H1 (cell line): ENCODE measurements at regions not wholly inside any gene's neighbourhood (a gene's known extent, or its start where the extent isn't known, plus 50 kb on each side); places are given as distances from the start of the nearest gene placed in this dataset.
A peak's percentile ranks its signal among the peaks of the same experiment; 100 is the strongest.

Source experiments
- CTCF ChIA-PET: fragments of 300-600 bp; sonication (Branson Sonifier 250); formaldehyde crosslinking; loops from one replicate; lab custom pipeline; 2021; ENCODE audit not compliant: partially characterized antibody; lab: Charles Lee
- POLR2A ChIA-PET: fragments of 300-600 bp; sonication (Branson Sonifier 250); formaldehyde crosslinking; loops from one replicate; lab custom pipeline; 2021; ENCODE audit warnings: inconsistent platforms; ENCODE audit not compliant: partially characterized antibody; lab: Charles Lee
- DNase-seq, 2 experiments: peaks; one replicate each; pipeline versions ENCODE4 v3.0.0 to v3.0.0-alpha.2; 2010 to 2022; ENCODE audit warnings: low spot score in 2 of 2, low read depth in 1 of 2, mixed read lengths in 1 of 2
- FAIRE-seq: peaks from 2 replicates; lab custom pipeline; 2011; peaks lifted over from hg19 to GRCh38; lab: Jason Lieb, UNC
- H2AFZ ChIP-seq: 2 replicates; pipeline ENCODE4 v1.8.1; 2012; ENCODE audit warnings: low read length, inconsistent platforms
- H2AK5ac ChIP-seq: 2 replicates; pipeline ENCODE4 v1.6.1; 2013; ENCODE audit warnings: low read depth, low read length
- H2BK120ac ChIP-seq: replicated peaks from 2 replicates; pipeline ENCODE3; 2013; ENCODE audit warnings: low read depth, low read length, inconsistent platforms
- H2BK12ac ChIP-seq: 2 replicates; pipeline ENCODE4 v1.6.1; 2013; ENCODE audit warnings: low read depth, low read length
- H2BK15ac ChIP-seq: 2 replicates; pipeline ENCODE4 v1.6.1; 2013; ENCODE audit warnings: low read length
- H2BK20ac ChIP-seq: 2 replicates; pipeline ENCODE4 v1.6.1; 2013; ENCODE audit warnings: low read length
- H2BK5ac ChIP-seq: 2 replicates; pipeline ENCODE4 v1.6.1; 2013; ENCODE audit warnings: low read depth, low read length
- H3K14ac ChIP-seq: 2 replicates; pipeline ENCODE4 v1.6.1; 2013; ENCODE audit warnings: inconsistent platforms; ENCODE audit not compliant: insufficient read length
- H3K18ac ChIP-seq: 2 replicates; pipeline ENCODE4 v1.6.1; 2013; ENCODE audit warnings: low read length; ENCODE audit errors: extremely low read depth
- H3K23ac ChIP-seq: 2 replicates; pipeline ENCODE4 v1.6.1; 2013; ENCODE audit warnings: inconsistent platforms; ENCODE audit not compliant: insufficient read length
- H3K23me2 ChIP-seq: 2 replicates; pipeline ENCODE4 v1.6.1; 2013; ENCODE audit warnings: low read depth, low read length
- H3K27ac ChIP-seq: 2 replicates; pipeline ENCODE4 v1.6.1; 2011; ENCODE audit warnings: low read depth, low read length, inconsistent platforms
- H3K27me3 ChIP-seq, 4 experiments: replicated peaks in 1 of 4; 1 replicate in 1 of 4; 2 replicates in 3 of 4; pipeline versions ENCODE4 v1.6.1 to v1.8.1; 2011 to 2013; ENCODE audit warnings: low read length in 3 of 4, mild to moderate bottlenecking in 3 of 4, inconsistent platforms in 2 of 4, mixed read lengths in 2 of 4, moderate library complexity in 1 of 4; ENCODE audit not compliant: control insufficient read depth in 3 of 4, insufficient read depth in 3 of 4; ENCODE audit errors: extremely low read depth in 1 of 4
- H3K36me3 ChIP-seq, 4 experiments: 2 replicates each; pipeline versions ENCODE4 v1.6.1 to v1.8.1; 2011 to 2013; ENCODE audit warnings: mild to moderate bottlenecking in 4 of 4, low read length in 3 of 4, moderate library complexity in 2 of 4, control low read depth in 1 of 4, inconsistent platforms in 1 of 4; ENCODE audit not compliant: insufficient read depth in 4 of 4, control insufficient read depth in 2 of 4
- H3K4ac ChIP-seq: replicated peaks from 2 replicates; pipeline ENCODE3; 2013; ENCODE audit warnings: low read length, low read depth, mixed read lengths, inconsistent platforms; ENCODE audit not compliant: insufficient read length
- H3K4me1 ChIP-seq, 4 experiments: replicated peaks in 1 of 4; 1 replicate in 1 of 4; 2 replicates in 3 of 4; pipeline versions ENCODE4 v1.6.1 to v1.8.1; 2011 to 2013; ENCODE audit warnings: low read length in 3 of 4, inconsistent platforms in 2 of 4, mixed read lengths in 1 of 4; ENCODE audit not compliant: insufficient read depth in 4 of 4, control insufficient read depth in 3 of 4
- H3K4me2 ChIP-seq, 2 experiments: 2 replicates each; pipeline versions ENCODE4 v1.6.1 to v1.8.1; 2011 to 2013; ENCODE audit warnings: low read depth in 2 of 2, low read length in 2 of 2, control low read depth in 1 of 2, inconsistent platforms in 1 of 2, mild to moderate bottlenecking in 1 of 2; ENCODE audit not compliant: insufficient read depth in 1 of 2
- H3K4me3 ChIP-seq, 4 experiments: fragments of 200-600, 300-600 bp in 1 of 4; sonication (generic), shearing (Covaris generic), sonication (Bioruptor Twin) in 1 of 4; 2 replicates each; pipeline versions ENCODE4 v1.5.1 to v1.8.1; 2011 to 2016; ENCODE audit warnings: low read length in 4 of 4, low read depth in 3 of 4, control low read depth in 2 of 4, inconsistent platforms in 2 of 4, mild to moderate bottlenecking in 2 of 4, mixed read lengths in 1 of 4, moderate library complexity in 1 of 4; ENCODE audit not compliant: insufficient read depth in 2 of 4; ENCODE audit errors: extremely low read depth in 1 of 4
- H3K56ac ChIP-seq: replicated peaks from 2 replicates; pipeline ENCODE3; 2013; ENCODE audit warnings: low read depth, mild to moderate bottlenecking, mixed read lengths, low read length, inconsistent platforms; ENCODE audit not compliant: insufficient read length
- H3K79me1 ChIP-seq: 2 replicates; pipeline ENCODE4 v1.6.1; 2013; ENCODE audit warnings: low read depth, low read length, control low read depth
- H3K79me2 ChIP-seq, 2 experiments: 2 replicates each; pipeline versions ENCODE4 v1.6.1 to v1.8.1; 2012 to 2013; ENCODE audit warnings: low read length in 2 of 2, mild to moderate bottlenecking in 2 of 2, inconsistent platforms in 1 of 2; ENCODE audit not compliant: insufficient read depth in 2 of 2, control insufficient read depth in 1 of 2
- H3K9ac ChIP-seq, 4 experiments: replicated peaks in 1 of 4; 1 replicate in 1 of 4; 2 replicates in 3 of 4; pipeline versions ENCODE4 v1.6.1 to v1.8.1; 2011 to 2013; ENCODE audit warnings: low read depth in 3 of 4, low read length in 3 of 4, control low read depth in 2 of 4, mild to moderate bottlenecking in 2 of 4, moderate library complexity in 2 of 4, inconsistent platforms in 1 of 4; ENCODE audit errors: extremely low read depth in 1 of 4
- H3K9me3 ChIP-seq, 2 experiments: 2 replicates each; pipeline versions ENCODE4 v1.6.1 to v1.8.1; 2012 to 2013; ENCODE audit warnings: mild to moderate bottlenecking in 2 of 2, moderate library complexity in 2 of 2, control low read depth in 1 of 2, inconsistent platforms in 1 of 2, low read depth in 1 of 2, low read length in 1 of 2, mixed read lengths in 1 of 2; ENCODE audit not compliant: insufficient read depth in 2 of 2
- H4K20me1 ChIP-seq, 2 experiments: replicated peaks in 1 of 2; 2 replicates each; pipeline versions ENCODE3 to v1.8.1; 2011 to 2013; ENCODE audit warnings: inconsistent platforms in 2 of 2, low read length in 2 of 2, mild to moderate bottlenecking in 1 of 2; ENCODE audit not compliant: insufficient read depth in 2 of 2, control insufficient read depth in 1 of 2
- H4K5ac ChIP-seq: 2 replicates; pipeline ENCODE4 v1.6.1; 2013; ENCODE audit warnings: low read length, low read depth, mixed read lengths, inconsistent platforms; ENCODE audit not compliant: insufficient read length
- H4K8ac ChIP-seq: 2 replicates; pipeline ENCODE4 v1.8.0; 2013; ENCODE audit warnings: mild to moderate bottlenecking, moderate library complexity, low read length, inconsistent platforms; ENCODE audit not compliant: insufficient read depth; ENCODE audit errors: extremely low read depth
- H4K91ac ChIP-seq: replicated peaks from 2 replicates; pipeline ENCODE3; 2013; ENCODE audit warnings: low read length, mixed read lengths, inconsistent platforms; ENCODE audit not compliant: insufficient read length
- BACH1 ChIP-seq: IDR thresholded peaks from 2 replicates; pipeline ENCODE4 v1.6.1; 2012; ENCODE audit warnings: low read length, improper control_type of control experiment
- CEBPB ChIP-seq: IDR thresholded peaks from 2 replicates; pipeline ENCODE4 v1.6.1; 2012; ENCODE audit warnings: low read depth, low read length
- CTCF ChIP-seq, 3 experiments: IDR thresholded peaks; 1 replicate in 2 of 3; 2 replicates in 1 of 3; pipeline versions ENCODE4 v1.5.1 to v1.6.1; 2011; ENCODE audit warnings: low read length in 3 of 3, mild to moderate bottlenecking in 3 of 3, inconsistent platforms in 2 of 3, low read depth in 1 of 3, moderate library complexity in 1 of 3; ENCODE audit not compliant: insufficient read depth in 1 of 3; ENCODE audit errors: control extremely low read depth in 1 of 3
- JUN ChIP-seq: IDR thresholded peaks from 2 replicates; pipeline ENCODE4 v1.6.1; 2011; ENCODE audit warnings: low read depth, mild to moderate bottlenecking, improper control_type of control experiment, low read length
- MAFK ChIP-seq: IDR thresholded peaks from 2 replicates; pipeline ENCODE4 v1.6.1; 2012; ENCODE audit warnings: low read depth, mild to moderate bottlenecking, improper control_type of control experiment, low read length
- RAD21 ChIP-seq, 2 experiments: IDR thresholded peaks in 1 of 2; conservative IDR thresholded peaks in 1 of 2; 2 replicates each; pipeline ENCODE4 v1.6.1; 2011; ENCODE audit warnings: low read depth in 2 of 2, low read length in 2 of 2, improper control_type of control experiment in 1 of 2, inconsistent platforms in 1 of 2, mild to moderate bottlenecking in 1 of 2, moderate library complexity in 1 of 2
- WGBS, 2 experiments: shearing (Covaris generic) in 1 of 2; methylation state at CpG; one replicate each; pipeline versions ENCODE4 v1.1.6 to v1.1.7; 2013 to 2015; ENCODE audit warnings: low lambda C conversion rate in 2 of 2, mixed read lengths in 2 of 2, inconsistent platforms in 1 of 2, low coverage in 1 of 2, missing lambda C conversion rate in 1 of 2; ENCODE audit not compliant: insufficient replicate concordance in 2 of 2, insufficient coverage in 1 of 2, insufficient read length in 1 of 2; ENCODE audit errors: extremely low coverage in 1 of 2, missing lambda C conversion rate in 1 of 2; 5-methylcytosine and 5-hydroxymethylcytosine counted together

GRCh38 chr4:177505171-177505615 lies 63.0 kb upstream of the AGA start:
- Histone ChIP-seq H3K4ac (no peak overlapping the region), H2BK120ac (no peak overlapping the region), H2AFZ (peak overlapping the region; percentile 42; the same call in 1 of the 2 replicates), H3K23ac (no peak overlapping the region), H3K56ac (no peak overlapping the region), H3K9ac (no peak overlapping the region), H2BK5ac (no peak overlapping the region), H2BK15ac (no peak overlapping the region), H3K4me1 (peaks cover 0 to 3% (median 0%) of the 10 kb centered on the region in 4 experiments; a peak in 1 of 7 replicates), H3K27ac (no peak overlapping the region), H4K5ac (no peak overlapping the region), H4K20me1 (no peaks in the 10 kb centered on the region), H3K9me3 (peaks cover 0 to 4% of the 10 kb centered on the region in 2 experiments; a peak in 2 of 4 replicates), H3K4me3 (no peak overlapping the region), H3K14ac (no peak overlapping the region), H2AK5ac (no peak overlapping the region), H3K36me3 (no peaks in the 10 kb centered on the region), H3K27me3 (no peaks in the 10 kb centered on the region), H4K91ac (no peak overlapping the region), H3K79me1 (no peaks in the 10 kb centered on the region), H3K4me2 (no peak overlapping the region), H3K18ac (no peak overlapping the region), H3K79me2 (no peaks in the 10 kb centered on the region), H3K23me2 (no peaks in the 10 kb centered on the region), H4K8ac (peak overlapping the region; percentile 35; the same call in 1 of the 2 replicates), H2BK20ac (no peak overlapping the region), H2BK12ac (no peak overlapping the region)
- FAIRE-seq, result no peak
- POLR2A ChIA-PET, result interaction anchor here (0.5 to 1.4 kb wide), 2 partner anchors 63 to 117 kb away, joined by 3 to 4 read pairs; partner anchors contain the start of gene AGA
- 79% methylated on average over 9 of the region's 9 CpGs; no CpG with 5 or more reads in 1 of the 2 experiments for WGBS, 2 experiments
- peak in 1 of 2 experiments; percentile 76 for DNase-seq
- CTCF ChIA-PET, result interaction anchor here (0.5 to 2.0 kb wide), 23 partner anchors 10 to 1741 kb away, joined by 3 to 10 read pairs (median 4); no protein-coding TSS in a partner anchor
- TF ChIP-seq CTCF (IDR thresholded peaks at IDR 0.05; ENCODE audit: control extremely low read depth in 1 of 3, insufficient read depth in 1 of 3, low read depth in 1 of 3, low read length in 3 of 3) (peak; percentile 50 to 57 (median 53)), CEBPB (no peak), BACH1 (no peak), RAD21 (IDR thresholded peaks at IDR 0.05 in 1 of 2, conservative IDR thresholded peaks at IDR 0.05 in 1 of 2; ENCODE audit: low read depth in 2 of 2, low read length in 2 of 2) (peak; percentile 26 to 48; a peak in 3 of 4 replicates), MAFK (peak; percentile 38; the same call in 1 of the 2 replicates), JUN (no peak)
